Neural progenitor cell (in vitro differentiated cells): ENCODE measurements at regions not wholly inside any gene's neighbourhood (a gene's known extent, or its start where the extent isn't known, plus 50 kb on each side); places are given as distances from the start of the nearest gene placed in this dataset.

Experiments used
- CTCF ChIP-seq: fragments of 200-600 bp; sonication (generic); IDR thresholded peaks from 2 replicates; pipeline ENCODE4 v1.5.1; 2017; ENCODE audit warnings: antibody characterized with exemption, mild to moderate bottlenecking
- EZH2 ChIP-seq: fragments of 200-600 bp; sonication (generic); IDR thresholded peaks from 2 replicates; pipeline ENCODE4 v1.6.1; 2017; ENCODE audit warnings: antibody characterized with exemption, mild to moderate bottlenecking, moderate library complexity
- EZH2phosphoT487 ChIP-seq: fragments of 200-600 bp; sonication (generic); IDR thresholded peaks from 2 replicates; pipeline ENCODE4 v1.6.1; 2017; ENCODE audit warnings: antibody characterized with exemption

DNA sequence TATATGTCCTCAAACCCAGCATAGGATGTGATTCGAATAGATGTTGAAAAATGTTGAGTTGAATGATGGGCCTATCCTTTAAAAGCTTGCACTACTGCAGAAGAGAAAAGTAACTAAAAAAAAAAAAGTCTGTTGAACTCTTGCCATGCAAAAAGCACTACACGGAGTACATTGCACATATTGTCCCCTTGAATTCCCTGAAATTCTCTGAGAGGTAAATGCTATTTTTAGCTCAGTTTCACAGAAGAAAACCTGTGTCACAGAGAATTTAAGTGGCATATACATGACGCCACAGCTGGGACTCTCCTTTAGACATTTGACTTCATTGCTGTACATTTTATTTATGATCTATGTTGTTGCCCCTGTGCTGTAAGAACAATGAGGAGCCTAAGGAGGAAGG, 583.8 kb downstream of the SOX6 start:
- TF ChIP-seq CTCF: no peak
- no peak for TF ChIP-seq EZH2
- TF ChIP-seq EZH2phosphoT487: no peak
